SK-N-MC (cell line): ENCODE measurements at regions not wholly inside any gene's neighbourhood (a gene's known extent, or its start where the extent isn't known, plus 50 kb on each side); places are given as distances from the start of the nearest gene placed in this dataset.

ENCODE experiments used
- DNase-seq: peaks from one replicate; pipeline ENCODE4 v3.0.0-alpha.2; 2011; ENCODE audit warnings: low read depth, low spot score
- H3K27ac ChIP-seq: fragments of 200-600 bp; sonication (generic); 2 replicates; pipeline ENCODE4 v1.5.1; 2016; ENCODE audit warnings: mixed run types
- H3K36me3 ChIP-seq: fragments of 200-600 bp; sonication (generic); 2 replicates; pipeline ENCODE4 v1.6.1; 2017; ENCODE audit warnings: antibody characterized with exemption, low read length, mixed read lengths; ENCODE audit not compliant: insufficient read depth
- H3K4me3 ChIP-seq: fragments of 200-600 bp; sonication (generic); 2 replicates; pipeline ENCODE4 v1.5.1; 2016
- H3K9ac ChIP-seq: fragments of 200-600 bp; sonication (generic); 2 replicates; pipeline ENCODE4 v1.8.0; 2017; ENCODE audit warnings: mixed run types, mixed read lengths; ENCODE audit not compliant: insufficient read length
- H3K9me3 ChIP-seq: fragments of 200-600 bp; sonication (generic); 2 replicates; pipeline ENCODE4 v1.6.1; 2017; ENCODE audit warnings: low read depth, mild to moderate bottlenecking, antibody characterized with exemption, low read length, moderate library complexity, mixed read lengths
- EZH2 ChIP-seq: fragments of 200-600 bp; sonication (generic); IDR thresholded peaks from one replicate; pipeline ENCODE4 v1.6.1; 2017; ENCODE audit warnings: antibody characterized with exemption
- FOXP2 ChIP-seq: optimal IDR thresholded peaks from 2 replicates; pipeline ENCODE3; 2011; ENCODE audit warnings: mild to moderate bottlenecking, moderate library complexity; ENCODE audit not compliant: insufficient read depth; ENCODE audit errors: extremely low read length, control extremely low read depth
- POLR2AphosphoS5 ChIP-seq: IDR thresholded peaks from 2 replicates; pipeline ENCODE4 v1.6.1; 2012; ENCODE audit warnings: mild to moderate bottlenecking, low read depth, low read length, borderline replicate concordance

DNA sequence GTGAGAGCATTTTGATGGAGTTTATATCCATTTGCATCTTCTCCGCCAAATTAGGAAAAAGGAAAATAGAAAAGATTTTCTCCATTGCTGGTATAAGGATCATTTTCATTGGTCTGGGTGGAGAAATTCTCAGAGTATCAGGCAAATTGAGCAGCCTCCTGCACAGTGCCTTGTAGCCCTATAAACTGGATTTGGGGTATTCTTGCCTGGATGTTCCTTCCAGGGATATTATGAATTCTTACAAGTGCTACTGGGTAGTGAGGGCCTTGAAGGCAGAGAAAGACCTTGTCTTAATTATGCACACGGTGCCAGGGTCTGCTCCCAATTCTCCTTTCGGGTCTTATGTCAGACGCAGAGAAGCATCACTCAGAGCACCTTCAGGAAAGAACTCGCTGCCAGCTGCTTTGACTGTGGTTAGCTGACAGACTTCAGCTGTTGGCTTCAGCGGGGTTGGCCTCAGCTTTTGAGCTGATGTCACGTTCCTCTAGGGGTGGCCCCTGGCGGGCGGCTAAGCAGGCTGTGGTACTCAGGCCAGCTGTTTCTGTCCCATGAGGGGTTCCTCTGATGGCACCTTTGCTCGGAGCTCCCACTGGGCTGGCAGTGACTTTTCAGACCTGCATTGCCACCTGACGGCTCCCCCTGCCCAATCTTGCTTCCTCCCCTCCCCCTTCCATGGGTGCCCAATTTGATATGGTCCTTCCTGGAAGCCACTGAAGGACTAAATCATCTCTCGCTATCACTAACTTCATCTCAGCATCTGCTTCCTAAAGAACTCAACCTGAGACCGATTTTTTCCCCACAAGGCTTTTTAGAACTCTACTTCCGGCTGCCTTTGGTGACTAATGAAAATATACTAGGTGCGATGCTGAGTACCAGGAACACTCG lies 519.5 kb downstream of the BCOR start:
- no peak for DNase-seq
- Histone ChIP-seq H3K9ac (no peak overlapping the region), H3K9me3 (no peaks in the 10 kb centered on the region), H3K36me3 (no peaks in the 10 kb centered on the region), H3K27ac (no peak overlapping the region), H3K4me3 (no peak overlapping the region)
- TF ChIP-seq POLR2AphosphoS5 (no peak), EZH2 (no peak), FOXP2 (no peak)

DNA sequence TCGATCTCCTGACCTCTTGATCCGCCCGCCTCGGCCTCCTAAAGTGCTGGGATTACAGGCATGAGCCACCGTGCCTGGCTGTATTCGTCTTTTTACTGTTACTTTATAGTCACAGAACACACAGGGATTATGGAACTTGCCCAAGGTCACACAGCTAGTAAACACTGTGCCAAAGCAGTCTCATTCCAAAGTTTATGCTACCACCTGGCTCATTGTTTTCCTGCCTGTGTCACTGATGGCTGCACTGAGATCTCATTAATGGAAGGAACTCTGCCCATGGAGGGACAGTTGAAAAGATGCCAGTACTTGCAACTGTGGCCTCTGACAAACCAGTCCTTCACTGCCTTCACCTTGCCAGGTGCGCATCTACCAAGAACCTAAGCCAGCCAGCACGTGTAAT lies 517.7 kb downstream of the BCOR start:
- DNase-seq: no peak
- H3K27ac ChIP-seq: no peak overlapping the region
- H3K9ac ChIP-seq: no peak overlapping the region
- no peaks in the 10 kb centered on the region for H3K9me3 ChIP-seq
- TF ChIP-seq POLR2AphosphoS5 (no peak), EZH2 (no peak), FOXP2 (no peak)
- no peaks in the 10 kb centered on the region for H3K36me3 ChIP-seq
- H3K4me3 ChIP-seq: no peak overlapping the region

DNA sequence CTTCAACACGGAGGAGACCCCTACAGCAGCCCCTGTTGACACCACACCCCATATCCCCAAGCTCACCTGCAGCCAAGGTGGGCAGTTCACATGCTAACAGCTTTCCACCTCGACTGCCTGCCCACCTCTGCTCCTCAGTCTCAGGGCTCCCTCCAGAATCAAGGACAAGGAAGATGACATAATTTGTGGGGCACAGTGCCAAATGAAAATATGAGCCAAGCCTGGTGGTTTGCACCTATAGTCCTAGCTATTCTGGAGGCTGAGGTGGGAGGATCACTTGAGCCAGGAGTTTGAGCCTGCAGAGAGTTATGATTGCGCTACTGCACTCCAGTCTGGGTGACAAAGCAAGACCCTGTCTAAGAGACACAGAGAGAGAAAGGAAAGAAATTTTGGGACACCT lies 516.3 kb downstream of the BCOR start:
- no peak overlapping the region for H3K27ac ChIP-seq
- H3K36me3 ChIP-seq: no peaks in the 10 kb centered on the region
- TF ChIP-seq POLR2AphosphoS5 (no peak), EZH2 (no peak), FOXP2 (no peak)
- no peaks in the 10 kb centered on the region for H3K9me3 ChIP-seq
- no peak overlapping the region for H3K9ac ChIP-seq
- no peak overlapping the region for H3K4me3 ChIP-seq
- no peak for DNase-seq

DNA sequence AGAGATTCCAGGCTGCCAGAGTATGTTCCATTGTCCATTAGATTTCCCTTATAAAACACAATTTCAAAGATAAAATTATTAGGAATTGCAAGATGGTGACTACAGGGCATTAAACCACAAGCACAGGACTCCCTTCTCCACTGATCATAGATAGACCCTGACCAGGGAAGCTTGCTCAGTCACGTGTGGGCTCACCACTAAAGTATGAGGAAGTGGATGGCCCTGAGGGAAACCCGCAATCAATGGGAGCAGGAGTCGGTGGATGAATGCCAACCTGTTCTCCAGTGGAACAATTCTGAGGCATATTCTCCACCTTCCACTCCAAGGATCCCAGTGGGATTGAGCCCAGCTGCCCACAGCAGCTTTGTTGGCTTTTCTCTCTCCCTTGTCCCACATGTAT lies 515.7 kb downstream of the BCOR start:
- no peak for DNase-seq
- no peak overlapping the region for H3K4me3 ChIP-seq
- H3K9ac ChIP-seq: no peak overlapping the region
- H3K36me3 ChIP-seq: no peaks in the 10 kb centered on the region
- H3K27ac ChIP-seq: no peak overlapping the region
- no peaks in the 10 kb centered on the region for H3K9me3 ChIP-seq
- no peak for TF ChIP-seq POLR2AphosphoS5
- no peak for TF ChIP-seq FOXP2
- TF ChIP-seq EZH2: no peak

DNA sequence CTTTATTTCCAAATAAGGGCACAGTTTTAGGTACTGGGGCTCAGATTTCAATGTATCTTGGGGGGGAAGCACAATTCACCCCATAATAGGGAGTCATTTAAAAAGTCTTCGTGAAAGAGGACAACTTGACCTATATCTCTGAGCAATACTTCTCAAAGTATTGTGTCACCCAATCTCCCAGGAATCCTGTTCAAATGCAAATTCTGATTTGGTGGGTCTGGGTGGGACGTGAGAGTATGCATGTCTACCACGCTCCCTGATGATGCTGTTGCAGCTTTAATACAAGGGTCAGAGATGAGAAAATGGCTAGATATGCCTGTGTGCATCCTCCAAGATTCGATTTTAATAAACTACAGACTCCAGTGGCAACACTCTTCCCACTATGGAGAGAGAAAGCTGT lies 514.8 kb downstream of the BCOR start:
- Histone ChIP-seq H3K36me3 (no peaks in the 10 kb centered on the region), H3K9me3 (no peaks in the 10 kb centered on the region), H3K27ac (no peak overlapping the region), H3K9ac (no peak overlapping the region), H3K4me3 (no peak overlapping the region)
- no peak for DNase-seq
- TF ChIP-seq EZH2: no peak
- no peak for TF ChIP-seq POLR2AphosphoS5
- no peak for TF ChIP-seq FOXP2

DNA sequence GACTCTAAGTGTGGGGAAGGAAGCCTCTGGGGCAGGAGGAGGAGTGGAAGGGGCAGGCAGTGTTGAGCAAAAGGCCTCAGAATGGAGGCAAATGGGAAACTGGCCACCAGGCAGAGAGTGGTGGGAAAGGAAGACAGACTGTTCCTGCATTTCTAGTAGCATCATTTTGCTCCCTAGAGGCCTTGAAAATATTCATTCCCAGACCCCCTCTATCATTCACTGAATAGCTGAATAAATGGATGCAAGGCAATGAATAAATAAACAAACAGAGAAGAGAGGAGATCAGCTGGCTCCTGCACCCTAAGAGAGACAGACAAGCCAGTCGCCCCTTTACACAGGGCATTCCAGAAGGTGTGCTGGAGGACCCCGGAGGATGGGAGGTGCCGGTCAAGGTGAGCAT lies 511.9 kb downstream of the BCOR start:
- H3K9me3 ChIP-seq: no peaks in the 10 kb centered on the region
- no peak for DNase-seq
- H3K27ac ChIP-seq: no peak overlapping the region
- H3K4me3 ChIP-seq: no peak overlapping the region
- no peaks in the 10 kb centered on the region for H3K36me3 ChIP-seq
- no peak for TF ChIP-seq FOXP2
- no peak overlapping the region for H3K9ac ChIP-seq

DNA sequence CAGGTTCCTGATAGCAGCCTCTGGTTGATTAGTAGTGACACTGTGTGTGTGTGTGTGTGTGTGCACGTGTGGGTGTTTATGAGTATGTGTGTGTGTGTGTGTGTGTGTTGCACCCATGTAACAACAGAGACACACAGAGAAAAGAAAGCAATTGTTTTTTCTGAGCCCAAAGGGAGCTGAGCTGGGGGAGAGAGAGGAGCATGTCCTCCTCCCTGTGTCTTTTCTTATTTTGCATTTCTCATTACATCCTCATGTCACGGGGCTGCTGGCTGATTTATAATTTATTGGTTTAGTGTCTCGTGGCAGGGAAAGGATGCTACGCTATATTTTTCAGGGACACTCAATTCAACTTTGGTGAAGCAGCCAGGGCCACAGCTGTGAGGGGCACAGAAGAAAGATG lies 511.4 kb downstream of the BCOR start:
- no peaks in the 10 kb centered on the region for H3K36me3 ChIP-seq
- no peak overlapping the region for H3K4me3 ChIP-seq
- H3K27ac ChIP-seq: no peak overlapping the region
- no peak for DNase-seq
- no peak for TF ChIP-seq FOXP2
- TF ChIP-seq POLR2AphosphoS5: no peak
- TF ChIP-seq EZH2: no peak
- H3K9me3 ChIP-seq: no peaks in the 10 kb centered on the region
- H3K9ac ChIP-seq: no peak overlapping the region

DNA sequence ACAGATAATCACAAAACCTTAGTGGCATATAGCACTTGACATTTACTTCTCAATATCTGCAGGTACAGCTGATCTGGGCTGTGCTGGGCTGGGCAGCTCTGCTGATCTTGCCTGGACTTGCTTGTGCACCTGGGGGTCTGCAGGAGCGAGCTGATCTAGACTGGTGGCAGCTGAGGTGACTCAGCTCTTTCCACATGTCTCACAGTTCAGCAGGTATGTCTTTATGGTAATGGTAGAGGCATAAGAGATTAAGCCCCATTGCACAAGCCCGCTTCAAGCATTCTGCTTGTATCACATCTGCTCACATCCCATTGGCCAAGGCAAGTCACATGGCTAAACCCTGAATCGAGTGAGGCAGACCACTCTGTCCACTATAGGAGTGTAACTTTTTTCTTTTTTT lies 506.7 kb downstream of the BCOR start:
- Histone ChIP-seq H3K9ac (no peak overlapping the region), H3K27ac (no peak overlapping the region), H3K4me3 (no peak overlapping the region), H3K36me3 (no peaks in the 10 kb centered on the region), H3K9me3 (no peaks in the 10 kb centered on the region)
- TF ChIP-seq FOXP2: no peak
- TF ChIP-seq POLR2AphosphoS5: no peak
- TF ChIP-seq EZH2: no peak
- no peak for DNase-seq

DNA sequence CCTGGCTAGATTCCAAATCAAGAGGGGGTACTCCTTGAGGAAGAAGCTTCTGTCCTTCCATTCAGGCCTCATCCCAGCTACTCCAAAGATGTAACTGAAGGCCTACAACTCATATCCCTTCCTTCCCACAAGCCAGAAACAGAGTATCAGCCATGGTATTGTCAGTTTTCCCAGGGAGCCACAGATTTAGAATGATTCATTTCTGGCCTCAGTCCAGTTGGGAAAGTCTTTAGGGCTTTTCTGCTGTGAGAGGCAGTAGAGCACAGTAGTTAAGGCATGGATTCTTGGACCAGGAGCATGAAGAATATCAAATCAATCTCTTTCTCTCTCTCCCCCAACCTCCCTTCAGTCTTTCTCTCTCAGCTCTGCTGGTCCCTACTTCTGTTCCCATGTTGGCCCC lies 505.0 kb downstream of the BCOR start:
- Histone ChIP-seq H3K4me3 (no peak overlapping the region), H3K9me3 (no peaks in the 10 kb centered on the region), H3K9ac (no peak overlapping the region), H3K36me3 (no peaks in the 10 kb centered on the region), H3K27ac (no peak overlapping the region)
- no peak for DNase-seq
- TF ChIP-seq FOXP2 (no peak), POLR2AphosphoS5 (no peak), EZH2 (no peak)
